Mammary epithelial cell (primary cell): ENCODE measurements at regions not wholly inside any gene's neighbourhood (a gene's known extent, or its start where the extent isn't known, plus 50 kb on each side); places are given as distances from the start of the nearest gene placed in this dataset.

Experiments
- CTCF ChIP-seq, 2 donors: IDR thresholded peaks in 1 of 2; conservative IDR thresholded peaks in 1 of 2; 2 replicates each; pipeline ENCODE4 v1.5.1; 2011 to 2012; ENCODE audit warnings: inconsistent platforms in 2 of 2, low read length in 2 of 2, mild to moderate bottlenecking in 2 of 2, control low read depth in 1 of 2, low read depth in 1 of 2; ENCODE audit not compliant: insufficient read depth in 1 of 2; ENCODE audit errors: extremely low read depth in 1 of 2
- EZH2 ChIP-seq: IDR thresholded peaks from 2 replicates; pipeline ENCODE4 v1.6.1; 2012; ENCODE audit warnings: low read length, inconsistent platforms, borderline replicate concordance

GRCh38 chr6:145315982-145316600, 419.2 kb downstream of the EPM2A start:
- TF ChIP-seq CTCF (conservative IDR thresholded peaks at IDR 0.05 in 1 of 2, IDR thresholded peaks at IDR 0.05 in 1 of 2; ENCODE audit: extremely low read depth in 1 of 2, insufficient read depth in 1 of 2, low read depth in 1 of 2, low read length in 2 of 2) (no peak), EZH2 (no peak)
